AG04450 (cell line): ENCODE measurements at regions not wholly inside any gene's neighbourhood (a gene's known extent, or its start where the extent isn't known, plus 50 kb on each side); places are given as distances from the start of the nearest gene placed in this dataset. TPM values are rescaled to one million over a fixed set of nuclear protein-coding genes. Genes with fewer than 3 reads are reported as not detected.
"Not testable (repeated sequence)": the region's sequence is repeated elsewhere in the genome, so short reads cannot be mapped to it uniquely, and the experiment has no call there.

Experiments
- CTCF ChIA-PET: fragments of 300-600, 350-600 bp; formaldehyde crosslinking; extraction: SDS; loops from one replicate; lab custom pipeline; 2022; ENCODE audit warnings: antibody characterized with exemption, inconsistent platforms; lab: Charles Lee
- POLR2A ChIA-PET: fragments of 350-600 bp; formaldehyde crosslinking; extraction: SDS; loops from one replicate; lab custom pipeline; 2021; ENCODE audit warnings: antibody characterized with exemption, inconsistent platforms; lab: Yijun Ruan, JAX
- DNase-seq: peaks from one replicate; pipeline ENCODE4 v3.0.0-alpha.2; 2011; ENCODE audit warnings: low read depth, low spot score
- H3K27ac ChIP-seq: one replicate; pipeline ENCODE4 v1.5.1; 2012; ENCODE audit warnings: low read depth, low read length, control low read depth
- H3K27me3 ChIP-seq: one replicate; pipeline ENCODE4 v1.6.0; 2012; ENCODE audit warnings: low read length; ENCODE audit not compliant: control insufficient read depth, insufficient read depth
- H3K4me3 ChIP-seq: 2 replicates; pipeline ENCODE4 v1.5.1; 2011; ENCODE audit warnings: mild to moderate bottlenecking, low read depth, low read length, control low read depth
- H3K9me3 ChIP-seq: 2 replicates; pipeline ENCODE4 v1.5.1; 2012; ENCODE audit warnings: low read length; ENCODE audit not compliant: control insufficient read depth, insufficient read depth
- CTCF ChIP-seq: IDR thresholded peaks from 2 replicates; pipeline ENCODE4 v1.5.1; 2011; ENCODE audit warnings: low read depth, low read length, control low read depth, inconsistent platforms
- small RNA-seq: library from RNA; depleted of rRNA; stranded (forward); fragments of <200 nt; gene quantifications from one replicate; pipeline ENCODE3, GENCODE V24; 2012; ENCODE audit warnings: low read depth; ENCODE audit not compliant: insufficient read length

- H3K27ac ChIP-seq, result no peak overlapping the region
- H3K9me3 ChIP-seq, result no peaks in the 10 kb centered on the region
- no peaks in the 10 kb centered on the region for H3K27me3 ChIP-seq
- ChIA-PET CTCF (no interaction called here), POLR2A (no interaction called here)
- no peak overlapping the region for H3K4me3 ChIP-seq
- TF ChIP-seq CTCF, result no peak
- DNase-seq, result no peak
Measured at GRCh38 chrX:123088930-123089329, 95.1 kb upstream of the GRIA3 start.

GRCh38 chrX:123093792-123094191 is 90.3 kb upstream of the GRIA3 start:
- Histone ChIP-seq H3K4me3 (no peak overlapping the region), H3K9me3 (peaks cover 7% of the 10 kb centered on the region; the same call in 1 of the 2 replicates), H3K27ac (no peak overlapping the region), H3K27me3 (no peaks in the 10 kb centered on the region)
- POLR2A ChIA-PET, result no interaction called here
- CTCF ChIA-PET, result no interaction called here
- no peak for DNase-seq
- TF ChIP-seq CTCF, result no peak

GRCh38 chrX:123108513-123109427 is 75.3 kb upstream of the GRIA3 start:
- CTCF ChIA-PET, result no interaction called here

GRCh38 chrX:123121241-123121640 is 62.8 kb upstream of the GRIA3 start:
- Histone ChIP-seq H3K27ac (no peak overlapping the region), H3K9me3 (peaks cover 4% of the 10 kb centered on the region), H3K4me3 (no peak overlapping the region), H3K27me3 (no peaks in the 10 kb centered on the region)
- no peak for DNase-seq
- ChIA-PET CTCF (no interaction called here), POLR2A (no interaction called here)
- no peak for TF ChIP-seq CTCF

More at GRCh38 chrX:123108513-123109427, 75.3 kb upstream of the GRIA3 start:
- no peaks in the 10 kb centered on the region for H3K9me3 ChIP-seq
- no peak for DNase-seq
- H3K27me3 ChIP-seq, result no peaks in the 10 kb centered on the region
- H3K27ac ChIP-seq, result no peak overlapping the region
- POLR2A ChIA-PET, result no interaction called here
- no peak for TF ChIP-seq CTCF
- no peak overlapping the region for H3K4me3 ChIP-seq

GRCh38 chrX:123129805-123130204 is 54.3 kb upstream of the GRIA3 start:
- DNase-seq, CTCF ChIA-PET, H3K27ac ChIP-seq, POLR2A ChIA-PET, H3K9me3 ChIP-seq, H3K4me3 ChIP-seq, H3K27me3 ChIP-seq: not testable (repeated sequence)

Small RNA genes lying in the stretch of these regions (small RNA-seq; reads per million reads assigned to genes)
- gene MIR3672 (not detected), gene RF00012 (not detected)
